Glutamatergic neuron (in vitro differentiated cells): ENCODE measurements at regions not wholly inside any gene's neighbourhood (a gene's known extent, or its start where the extent isn't known, plus 50 kb on each side); places are given as distances from the start of the nearest gene placed in this dataset.
A peak's percentile ranks its signal among the peaks of the same experiment; 100 is the strongest.

ENCODE experiments used
- DNase-seq: peaks from one replicate; pipeline ENCODE4 v3.0.0; 2022
- H3K27ac Mint-ChIP-seq: one replicate; pipeline ENCODE4 v1.8.0; 2020; ENCODE audit warnings: mild to moderate bottlenecking, mixed read lengths, inconsistent platforms; ENCODE audit not compliant: unreplicated experiment
- H3K27me3 Mint-ChIP-seq: one replicate; pipeline ENCODE4 v1.8.0; 2020; ENCODE audit warnings: mild to moderate bottlenecking, moderate library complexity, mixed read lengths, inconsistent platforms; ENCODE audit not compliant: unreplicated experiment
- H3K36me3 Mint-ChIP-seq: one replicate; pipeline ENCODE4 v1.8.0; 2020; ENCODE audit warnings: mild to moderate bottlenecking, mixed read lengths, inconsistent platforms; ENCODE audit not compliant: unreplicated experiment
- H3K4me1 Mint-ChIP-seq: one replicate; pipeline ENCODE4 v1.8.0; 2020; ENCODE audit warnings: mild to moderate bottlenecking, low read depth, mixed read lengths, inconsistent platforms; ENCODE audit not compliant: unreplicated experiment
- H3K4me3 Mint-ChIP-seq: one replicate; pipeline ENCODE4 v1.8.0; 2020; ENCODE audit warnings: mild to moderate bottlenecking, mixed read lengths, inconsistent platforms; ENCODE audit not compliant: unreplicated experiment
- H3K9me3 Mint-ChIP-seq: one replicate; pipeline ENCODE4 v1.8.0; 2020; ENCODE audit warnings: mild to moderate bottlenecking, moderate library complexity, mixed read lengths, inconsistent platforms; ENCODE audit not compliant: unreplicated experiment
- TF ChIP-seq, protein P1 (sequence below): fragments of 200-600 bp; sonication (generic); IDR thresholded peaks from one replicate; pipeline ENCODE4 v1.5.0; 2021; ENCODE audit not compliant: partially characterized antibody, unreplicated experiment

DNA sequence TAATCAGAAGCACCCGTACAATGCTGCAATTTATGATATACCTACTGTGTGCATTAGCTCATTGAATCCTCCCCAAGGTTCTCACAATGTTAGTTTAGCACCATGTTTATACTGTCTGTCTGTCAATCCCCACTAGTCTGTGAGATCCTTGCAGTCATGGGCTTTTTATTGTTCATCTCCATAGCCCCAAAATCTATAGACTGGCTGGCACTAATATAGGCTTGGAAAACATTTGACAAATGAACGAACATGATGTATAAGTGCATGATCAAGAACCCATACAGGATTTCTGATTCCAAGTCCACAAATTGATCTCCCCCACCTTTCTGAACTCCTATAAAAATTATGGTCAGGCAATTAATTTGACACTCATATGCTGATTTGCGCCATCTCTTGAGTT is 290.0 kb downstream of the OMA1 start:
- H3K27me3 Mint-ChIP-seq: no peaks in the 10 kb centered on the region

DNA sequence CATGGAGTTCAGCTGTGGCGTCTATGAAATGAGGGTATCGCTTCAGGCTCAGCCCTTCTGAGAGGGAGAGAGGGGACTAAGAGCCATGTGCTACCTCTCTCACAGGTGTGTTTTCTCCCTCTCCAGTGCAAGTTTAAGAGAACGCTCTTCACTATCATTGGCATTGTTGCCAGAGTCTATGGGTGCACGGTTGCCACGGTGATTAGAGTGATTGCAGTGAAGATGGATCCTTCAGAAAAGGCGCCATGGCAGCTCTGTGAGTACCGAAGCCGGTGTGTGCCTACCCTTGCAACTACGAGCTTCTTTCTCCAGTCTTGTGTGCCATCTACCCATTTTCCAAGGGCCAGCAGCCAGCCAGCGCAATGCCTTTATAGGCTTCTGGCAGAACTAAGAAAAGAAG is 290.5 kb downstream of the OMA1 start:
- TF ChIP-seq, protein P1, sequence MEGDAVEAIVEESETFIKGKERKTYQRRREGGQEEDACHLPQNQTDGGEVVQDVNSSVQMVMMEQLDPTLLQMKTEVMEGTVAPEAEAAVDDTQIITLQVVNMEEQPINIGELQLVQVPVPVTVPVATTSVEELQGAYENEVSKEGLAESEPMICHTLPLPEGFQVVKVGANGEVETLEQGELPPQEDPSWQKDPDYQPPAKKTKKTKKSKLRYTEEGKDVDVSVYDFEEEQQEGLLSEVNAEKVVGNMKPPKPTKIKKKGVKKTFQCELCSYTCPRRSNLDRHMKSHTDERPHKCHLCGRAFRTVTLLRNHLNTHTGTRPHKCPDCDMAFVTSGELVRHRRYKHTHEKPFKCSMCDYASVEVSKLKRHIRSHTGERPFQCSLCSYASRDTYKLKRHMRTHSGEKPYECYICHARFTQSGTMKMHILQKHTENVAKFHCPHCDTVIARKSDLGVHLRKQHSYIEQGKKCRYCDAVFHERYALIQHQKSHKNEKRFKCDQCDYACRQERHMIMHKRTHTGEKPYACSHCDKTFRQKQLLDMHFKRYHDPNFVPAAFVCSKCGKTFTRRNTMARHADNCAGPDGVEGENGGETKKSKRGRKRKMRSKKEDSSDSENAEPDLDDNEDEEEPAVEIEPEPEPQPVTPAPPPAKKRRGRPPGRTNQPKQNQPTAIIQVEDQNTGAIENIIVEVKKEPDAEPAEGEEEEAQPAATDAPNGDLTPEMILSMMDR: no peak
- peaks cover 2% of the 10 kb centered on the region for H3K27me3 Mint-ChIP-seq
- no peak overlapping the region for H3K4me3 Mint-ChIP-seq
- no peak overlapping the region for H3K27ac Mint-ChIP-seq
- H3K4me1 Mint-ChIP-seq: no peaks in the 10 kb centered on the region
- DNase-seq: no peak
- H3K36me3 Mint-ChIP-seq: no peaks in the 10 kb centered on the region
- H3K9me3 Mint-ChIP-seq: peaks cover 1% of the 10 kb centered on the region

More for the DNA sequence above, 290.0 kb downstream of the OMA1 start:
- no peaks in the 10 kb centered on the region for H3K4me1 Mint-ChIP-seq
- DNase-seq: no peak
- no peaks in the 10 kb centered on the region for H3K36me3 Mint-ChIP-seq
- no peak overlapping the region for H3K27ac Mint-ChIP-seq
- TF ChIP-seq, protein P1: no peak
- no peaks in the 10 kb centered on the region for H3K9me3 Mint-ChIP-seq
- H3K4me3 Mint-ChIP-seq: no peak overlapping the region

DNA sequence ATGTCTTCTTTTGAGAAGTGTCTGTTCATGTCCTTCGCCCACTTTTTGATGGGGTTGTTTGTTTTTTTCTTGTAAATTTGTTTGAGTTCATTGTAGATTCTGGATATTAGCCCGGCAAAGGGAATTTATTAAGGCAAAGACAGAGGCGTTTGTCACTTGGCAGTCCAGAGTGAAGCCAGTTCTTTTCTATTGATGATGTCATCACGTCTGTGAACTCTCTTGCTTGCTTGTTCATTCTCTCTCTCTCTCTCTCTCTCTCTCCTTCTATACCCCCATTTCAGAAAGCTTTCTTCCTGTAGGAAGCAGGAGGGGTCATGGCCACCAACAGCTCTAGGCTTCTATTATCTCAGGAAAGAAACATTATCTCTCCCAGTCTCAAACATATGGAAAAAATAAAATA is 291.3 kb downstream of the OMA1 start:
- H3K4me3 Mint-ChIP-seq: no peak overlapping the region
- no peak for DNase-seq
- peaks cover 2% of the 10 kb centered on the region for H3K27me3 Mint-ChIP-seq
- peaks cover 1% of the 10 kb centered on the region for H3K9me3 Mint-ChIP-seq
- no peak overlapping the region for H3K27ac Mint-ChIP-seq
- H3K4me1 Mint-ChIP-seq: no peaks in the 10 kb centered on the region
- TF ChIP-seq, protein P1: no peak
- H3K36me3 Mint-ChIP-seq: no peaks in the 10 kb centered on the region

DNA sequence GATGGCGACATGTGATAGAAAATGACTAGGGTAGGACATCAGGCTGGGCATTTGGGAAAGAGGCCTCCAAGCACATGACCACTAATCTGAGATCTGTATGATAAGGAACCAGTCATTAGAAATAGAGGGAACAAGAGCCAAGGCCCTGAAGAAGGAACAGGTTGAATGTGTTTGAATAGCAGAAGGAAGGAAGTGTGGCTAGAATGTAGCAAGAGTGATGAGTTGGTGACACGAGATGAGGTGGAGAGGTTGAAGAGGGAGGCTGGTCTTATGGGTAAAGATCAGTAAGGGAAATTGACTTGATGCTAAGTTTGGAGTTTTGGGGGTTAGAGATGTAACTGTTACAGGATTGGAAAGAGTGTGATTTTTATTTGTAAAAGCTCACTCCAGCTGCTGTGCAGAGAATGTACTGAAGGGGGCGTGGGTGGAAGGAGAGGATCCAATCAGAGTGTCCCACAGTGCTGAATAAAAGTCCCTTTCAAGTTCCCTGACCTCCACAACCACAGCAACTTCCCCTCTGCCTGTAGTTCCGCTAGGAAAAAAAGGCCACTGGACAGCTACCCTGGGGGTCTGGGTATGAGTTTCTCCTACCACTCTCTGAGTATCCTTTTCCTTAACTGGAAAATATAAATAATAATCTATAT is 295.0 kb downstream of the OMA1 start:
- Mint-ChIP-seq H3K27me3 (peaks cover 4% of the 10 kb centered on the region), H3K4me3 (no peak overlapping the region)
- DNase-seq: peak; percentile 56

DNA sequence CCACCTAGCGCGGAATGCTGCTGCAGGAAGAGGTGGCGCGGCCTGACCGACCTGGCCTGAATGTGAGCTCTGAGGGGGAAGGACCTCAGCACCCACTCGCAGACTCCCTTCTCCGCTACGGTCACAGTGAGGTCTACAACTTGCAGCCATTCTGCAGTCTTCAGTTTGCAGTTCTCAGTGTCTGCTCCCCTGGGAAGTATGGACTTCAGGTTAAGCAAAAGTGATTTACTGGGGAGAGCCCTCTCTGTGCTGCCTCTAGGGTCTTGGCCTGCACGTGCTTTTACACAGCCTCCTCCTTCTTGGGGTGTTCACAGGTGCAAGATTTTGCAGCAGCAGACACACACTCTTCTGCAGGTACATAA is 296.0 kb downstream of the OMA1 start:
- peaks cover 12% of the 10 kb centered on the region for H3K4me1 Mint-ChIP-seq
- no peak for DNase-seq
- H3K4me3 Mint-ChIP-seq: peak overlapping the region; percentile 91
- TF ChIP-seq, protein P1: no peak
- peaks cover 6% of the 10 kb centered on the region for H3K27me3 Mint-ChIP-seq
- H3K27ac Mint-ChIP-seq: no peak overlapping the region
- peaks cover 4% of the 10 kb centered on the region for H3K9me3 Mint-ChIP-seq
- H3K36me3 Mint-ChIP-seq: no peaks in the 10 kb centered on the region

More for the DNA sequence above, 295.0 kb downstream of the OMA1 start:
- H3K27ac Mint-ChIP-seq: no peak overlapping the region
- TF ChIP-seq, protein P1: peak; percentile 47
- H3K9me3 Mint-ChIP-seq: peaks cover 4% of the 10 kb centered on the region
- no peaks in the 10 kb centered on the region for H3K36me3 Mint-ChIP-seq
- peaks cover 10% of the 10 kb centered on the region for H3K4me1 Mint-ChIP-seq
